Mesenchymal stem cell (in vitro differentiated cells and primary cell): ENCODE measurements at regions not wholly inside any gene's neighbourhood (a gene's known extent, or its start where the extent isn't known, plus 50 kb on each side); places are given as distances from the start of the nearest gene placed in this dataset.

Experiments used
- DNase-seq: peaks from one replicate; pipeline ENCODE4 v3.0.0-alpha.2; 2013
- H2AFZ ChIP-seq: one replicate; pipeline ENCODE4 v1.6.1; 2013; ENCODE audit warnings: low read depth, mild to moderate bottlenecking, control low read depth, inconsistent platforms, low read length, moderate library complexity
- H2AK5ac ChIP-seq: 2 replicates; pipeline ENCODE4 v1.6.1; 2013; ENCODE audit warnings: low read length, moderate library complexity, mild to moderate bottlenecking, inconsistent platforms; ENCODE audit not compliant: severe bottlenecking
- H2BK120ac ChIP-seq: one replicate; pipeline ENCODE4 v1.6.1; 2013; ENCODE audit warnings: low read depth, mild to moderate bottlenecking, inconsistent platforms, low read length, moderate library complexity
- H2BK12ac ChIP-seq, 2 experiments: one replicate each; pipeline ENCODE4 v1.6.1; 2013; ENCODE audit warnings: inconsistent platforms in 2 of 2, low read length in 2 of 2, mild to moderate bottlenecking in 2 of 2, moderate library complexity in 2 of 2, control low read depth in 1 of 2
- H2BK15ac ChIP-seq: one replicate; pipeline ENCODE4 v1.6.1; 2013; ENCODE audit warnings: mild to moderate bottlenecking, low read depth, inconsistent platforms; ENCODE audit not compliant: poor library complexity, severe bottlenecking
- H2BK5ac ChIP-seq: 2 replicates; pipeline ENCODE4 v1.6.1; 2013; ENCODE audit warnings: low read depth, mild to moderate bottlenecking, low read length, control low read depth, inconsistent platforms; ENCODE audit not compliant: poor library complexity, severe bottlenecking
- H3K14ac ChIP-seq, 2 experiments: one replicate each; pipeline ENCODE4 v1.6.1; 2013; ENCODE audit warnings: inconsistent platforms in 2 of 2, low read length in 2 of 2, control low read depth in 1 of 2, mild to moderate bottlenecking in 1 of 2, moderate library complexity in 1 of 2
- H3K18ac ChIP-seq, 2 experiments: one replicate each; pipeline ENCODE4 v1.6.1; 2013; ENCODE audit warnings: inconsistent platforms in 2 of 2, low read length in 2 of 2, control low read depth in 1 of 2, low read depth in 1 of 2, mild to moderate bottlenecking in 1 of 2
- H3K23ac ChIP-seq, 2 experiments: one replicate each; pipeline ENCODE4 v1.6.1; 2013; ENCODE audit warnings: inconsistent platforms in 2 of 2, low read length in 2 of 2, mild to moderate bottlenecking in 2 of 2, moderate library complexity in 2 of 2, control low read depth in 1 of 2
- H3K27ac ChIP-seq: 2 replicates; pipeline ENCODE4 v1.5.1; 2013; ENCODE audit warnings: mild to moderate bottlenecking, moderate library complexity, low read length, control low read depth, inconsistent platforms; ENCODE audit not compliant: poor library complexity, severe bottlenecking
- H3K27me3 ChIP-seq, 2 experiments: 2 replicates each; pipeline versions ENCODE4 v1.6.1 to v1.7.0; 2013; ENCODE audit warnings: low read length in 2 of 2, mild to moderate bottlenecking in 2 of 2, moderate library complexity in 2 of 2, control low read depth in 1 of 2, inconsistent platforms in 1 of 2; ENCODE audit not compliant: control insufficient read depth in 1 of 2, insufficient read depth in 1 of 2
- H3K36me3 ChIP-seq, 2 experiments: 2 replicates each; pipeline versions ENCODE4 v1.6.1 to v1.7.0; 2013; ENCODE audit warnings: low read length in 2 of 2, control low read depth in 1 of 2, inconsistent platforms in 1 of 2, low read depth in 1 of 2, mild to moderate bottlenecking in 1 of 2; ENCODE audit not compliant: insufficient read depth in 2 of 2, control insufficient read depth in 1 of 2
- H3K4ac ChIP-seq, 2 experiments: one replicate each; pipeline ENCODE4 v1.6.1; 2013; ENCODE audit warnings: inconsistent platforms in 2 of 2, low read length in 2 of 2, mild to moderate bottlenecking in 2 of 2, moderate library complexity in 2 of 2, control low read depth in 1 of 2, low read depth in 1 of 2
- H3K4me1 ChIP-seq: 2 replicates; pipeline ENCODE4 v1.6.1; 2013; ENCODE audit warnings: low read depth, low read length, control low read depth; ENCODE audit not compliant: control insufficient read depth, insufficient read depth
- H3K4me2 ChIP-seq: 2 replicates; pipeline ENCODE4 v1.6.1; 2013; ENCODE audit warnings: low read length, mild to moderate bottlenecking, inconsistent platforms; ENCODE audit not compliant: poor library complexity, severe bottlenecking
- H3K4me3 ChIP-seq, 2 experiments: 2 replicates each; pipeline versions ENCODE4 v1.5.1 to v1.7.0; 2013; ENCODE audit warnings: low read length in 2 of 2, mild to moderate bottlenecking in 2 of 2, control low read depth in 1 of 2, low read depth in 1 of 2; ENCODE audit not compliant: insufficient read depth in 1 of 2
- H3K79me1 ChIP-seq: replicated peaks from 2 replicates; pipeline ENCODE4 v1.6.1; 2013; ENCODE audit warnings: mild to moderate bottlenecking, control low read depth, low read length, inconsistent platforms; ENCODE audit not compliant: poor library complexity, severe bottlenecking
- H3K9ac ChIP-seq: 2 replicates; pipeline ENCODE4 v1.7.0; 2013; ENCODE audit warnings: mild to moderate bottlenecking, low read length, moderate library complexity
- H3K9me3 ChIP-seq: 2 replicates; pipeline ENCODE4 v1.7.0; 2013; ENCODE audit warnings: mild to moderate bottlenecking, low read length; ENCODE audit not compliant: control insufficient read depth
- H4K8ac ChIP-seq: one replicate; pipeline ENCODE4 v1.6.1; 2013; ENCODE audit warnings: inconsistent platforms, mild to moderate bottlenecking, low read length, moderate library complexity
- H4K91ac ChIP-seq: one replicate; pipeline ENCODE4 v1.6.1; 2013; ENCODE audit warnings: mild to moderate bottlenecking, low read length, inconsistent platforms
- WGBS: methylation state at CpG from one replicate; pipeline ENCODE4 v1.1.7; 2013; ENCODE audit warnings: mixed read lengths; 5-methylcytosine and 5-hydroxymethylcytosine counted together

DNA sequence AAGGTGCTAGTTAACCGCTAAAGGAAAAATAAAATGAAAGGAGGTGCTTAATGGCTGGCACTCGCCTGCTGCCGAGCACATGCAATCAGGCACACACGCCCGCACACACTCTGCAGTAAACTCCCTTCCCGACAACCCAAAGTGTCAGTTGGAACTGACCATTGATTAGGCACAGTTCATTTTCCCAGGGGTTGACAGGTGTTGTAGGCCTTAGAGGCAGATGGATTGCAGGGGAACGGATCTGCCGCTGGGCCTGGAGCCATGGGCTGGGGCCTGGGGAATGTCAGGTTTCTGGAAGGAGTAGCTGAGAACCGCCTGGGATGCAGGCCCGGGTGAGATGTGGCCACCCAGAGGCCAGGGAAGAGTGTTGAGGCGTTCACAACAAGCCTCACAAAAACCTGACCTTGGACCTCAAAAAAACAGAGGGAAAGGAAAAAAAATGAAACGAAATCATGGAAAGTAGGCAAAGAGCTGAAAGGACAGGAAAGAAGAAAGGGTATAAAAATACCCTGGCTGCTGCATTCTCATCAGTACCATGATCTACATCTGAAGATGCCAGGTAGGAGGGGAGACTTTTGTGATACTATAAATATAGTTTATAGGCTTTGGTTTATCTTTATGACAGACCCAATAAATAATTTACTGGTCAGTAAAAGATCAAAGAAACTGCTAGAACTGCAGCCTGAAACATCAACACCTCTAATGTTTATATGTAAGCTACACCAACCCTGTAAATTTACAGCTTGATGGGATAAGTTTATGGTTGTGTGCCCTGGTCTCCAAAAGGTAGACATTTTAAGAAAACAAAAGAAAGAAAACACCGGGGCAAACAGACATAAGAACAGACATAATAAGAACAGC is 313.4 kb downstream of the BUD13 start:
- Histone ChIP-seq H4K8ac (no peak overlapping the region), H4K91ac (no peak overlapping the region), H3K79me1 (no peaks in the 10 kb centered on the region), H3K27ac (no peak overlapping the region), H3K23ac (peak overlapping the region in 1 of 2 experiments; percentile 37), H2BK15ac (no peak overlapping the region), H2AFZ (no peak overlapping the region), H2AK5ac (no peak overlapping the region), H3K9me3 (no peaks in the 10 kb centered on the region), H2BK120ac (no peak overlapping the region), H3K18ac (no peak overlapping the region), H3K9ac (no peak overlapping the region), H3K4ac (no peak overlapping the region), H2BK12ac (no peak overlapping the region), H3K27me3 (peaks cover 5% of the 10 kb centered on the region in 2 experiments), H3K36me3 (no peaks in the 10 kb centered on the region), H3K4me1 (no peaks in the 10 kb centered on the region), H3K14ac (no peak overlapping the region), H3K4me2 (no peak overlapping the region), H2BK5ac (no peak overlapping the region), H3K4me3 (no peak overlapping the region)
- DNase-seq: no peak
- 56% methylated on average over 13 of the region's 13 CpGs for WGBS

DNA sequence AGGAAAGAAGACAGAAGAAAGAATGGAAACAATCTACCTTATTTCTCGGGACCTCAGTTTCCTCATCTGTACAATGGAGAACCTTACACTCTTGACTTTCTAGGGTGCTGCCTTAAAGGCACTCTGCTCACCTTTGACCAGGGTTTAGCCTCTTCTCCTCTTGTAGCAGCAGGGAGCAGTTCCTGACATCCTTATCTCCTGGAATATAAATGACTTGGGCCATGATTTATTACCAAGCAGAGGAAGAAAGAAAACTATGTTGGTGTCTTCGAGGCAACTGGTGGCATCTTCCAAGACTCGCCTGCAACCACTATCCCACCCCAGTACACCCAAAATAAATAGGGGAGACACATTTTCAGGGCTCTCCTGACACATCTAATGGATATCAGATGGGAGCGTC is 314.2 kb downstream of the BUD13 start:
- H3K36me3 ChIP-seq: no peaks in the 10 kb centered on the region
- no peak overlapping the region for H2BK15ac ChIP-seq
- H3K27me3 ChIP-seq: peaks cover 1 to 5% of the 10 kb centered on the region in 2 experiments
- H3K23ac ChIP-seq: no peak overlapping the region
- no peak overlapping the region for H3K4me3 ChIP-seq
- H2BK120ac ChIP-seq: no peak overlapping the region
- H3K79me1 ChIP-seq: no peaks in the 10 kb centered on the region
- H3K9ac ChIP-seq: no peak overlapping the region
- H3K14ac ChIP-seq: no peak overlapping the region
- 65% methylated on average over 4 of the region's 4 CpGs for WGBS
- no peaks in the 10 kb centered on the region for H3K4me1 ChIP-seq
- no peak overlapping the region for H4K8ac ChIP-seq
- H4K91ac ChIP-seq: no peak overlapping the region
- no peak overlapping the region for H2BK12ac ChIP-seq
- no peak overlapping the region for H2AK5ac ChIP-seq
- no peak overlapping the region for H2AFZ ChIP-seq
- no peak overlapping the region for H3K27ac ChIP-seq
- no peak overlapping the region for H3K4me2 ChIP-seq
- H3K4ac ChIP-seq: no peak overlapping the region
- H3K18ac ChIP-seq: no peak overlapping the region
- no peaks in the 10 kb centered on the region for H3K9me3 ChIP-seq
- no peak for DNase-seq
- H2BK5ac ChIP-seq: no peak overlapping the region

DNA sequence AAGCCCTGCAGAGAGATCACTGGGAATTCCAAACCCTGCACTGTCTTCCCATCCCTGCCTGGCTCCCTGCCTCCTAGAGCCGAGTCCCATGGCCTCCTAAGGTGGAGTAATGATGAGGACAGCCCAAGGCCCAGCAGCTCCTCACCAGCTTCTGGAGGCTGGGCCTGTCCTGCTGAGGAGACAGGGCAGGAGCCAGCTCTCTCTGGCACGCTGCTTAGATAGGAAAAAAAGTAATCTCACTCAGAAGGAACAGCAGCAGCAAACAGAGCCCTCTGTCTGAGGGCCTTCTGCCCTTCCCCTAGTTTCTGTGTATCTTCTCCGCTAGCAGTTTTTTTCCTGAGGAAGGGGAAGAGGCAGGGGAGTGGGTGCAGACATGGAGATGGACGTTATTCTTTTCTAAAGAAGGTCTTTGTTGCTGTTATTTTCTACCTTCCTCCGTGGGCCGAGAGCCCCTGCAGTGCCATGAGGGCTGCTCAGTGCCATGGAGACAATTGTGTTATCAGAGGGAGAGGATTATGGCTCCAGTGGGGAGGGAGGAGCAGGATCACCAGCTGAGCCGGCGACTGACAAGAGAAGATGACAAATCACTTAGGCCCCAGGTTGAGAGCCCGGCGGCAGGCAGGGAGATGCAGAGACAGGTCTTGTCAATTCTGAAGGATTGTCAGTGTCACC is 315.3 kb downstream of the BUD13 start:
- Histone ChIP-seq H3K14ac (no peak overlapping the region), H3K23ac (no peak overlapping the region), H4K8ac (no peak overlapping the region), H2BK120ac (no peak overlapping the region), H3K27me3 (peaks cover 0 to 5% of the 10 kb centered on the region in 2 experiments), H3K9ac (no peak overlapping the region), H3K79me1 (no peaks in the 10 kb centered on the region), H3K4ac (no peak overlapping the region), H3K36me3 (no peaks in the 10 kb centered on the region), H3K18ac (no peak overlapping the region), H2BK12ac (no peak overlapping the region), H2BK5ac (no peak overlapping the region), H4K91ac (no peak overlapping the region), H3K4me1 (no peaks in the 10 kb centered on the region), H3K4me2 (no peak overlapping the region), H2AFZ (no peak overlapping the region), H2AK5ac (no peak overlapping the region), H3K9me3 (no peaks in the 10 kb centered on the region), H3K4me3 (no peak overlapping the region), H2BK15ac (no peak overlapping the region), H3K27ac (no peak overlapping the region)
- 24% methylated on average over 10 of the region's 10 CpGs for WGBS
- no peak for DNase-seq

DNA sequence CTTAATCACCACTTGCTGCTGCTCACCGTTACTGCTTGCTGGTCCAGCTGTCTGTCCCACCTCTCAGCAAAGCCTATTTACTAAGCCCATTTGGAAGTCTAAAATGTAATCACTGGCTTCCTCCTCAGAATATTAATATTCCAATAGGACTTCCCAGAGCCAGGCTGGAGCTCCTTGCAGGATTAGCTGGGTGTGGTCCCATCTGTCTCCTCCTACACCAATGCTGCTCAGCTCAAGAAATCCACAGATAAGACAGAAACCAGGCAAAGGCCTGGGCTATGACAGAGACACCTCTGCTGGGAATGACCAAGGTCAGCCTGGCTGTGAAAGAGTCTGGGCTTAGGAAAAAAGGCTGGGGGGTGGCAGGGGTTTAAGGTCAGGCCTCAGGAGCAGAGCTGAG is 317.8 kb downstream of the BUD13 start:
- Histone ChIP-seq H3K4me3 (no peak overlapping the region), H3K14ac (no peak overlapping the region), H2AK5ac (no peak overlapping the region), H4K8ac (no peak overlapping the region), H3K4me2 (no peak overlapping the region), H2BK15ac (no peak overlapping the region), H3K4ac (no peak overlapping the region), H4K91ac (no peak overlapping the region), H2BK5ac (no peak overlapping the region), H3K79me1 (no peaks in the 10 kb centered on the region), H2AFZ (no peak overlapping the region), H2BK12ac (no peak overlapping the region), H3K27ac (no peak overlapping the region), H2BK120ac (no peak overlapping the region), H3K9ac (no peak overlapping the region), H3K4me1 (no peaks in the 10 kb centered on the region), H3K23ac (no peak overlapping the region), H3K27me3 (peaks cover 0 to under 1% of the 10 kb centered on the region in 2 experiments), H3K18ac (no peak overlapping the region), H3K9me3 (peaks cover 6% of the 10 kb centered on the region), H3K36me3 (no peaks in the 10 kb centered on the region)
- DNase-seq: no peak
- WGBS: 66% methylated on average over 1 of the region's 1 CpG
